Astrocyte (in vitro differentiated cells and primary cell): ENCODE measurements at regions not wholly inside any gene's neighbourhood (a gene's known extent, or its start where the extent isn't known, plus 50 kb on each side); places are given as distances from the start of the nearest gene placed in this dataset.

Experiments used
- DNase-seq: peaks from one replicate; pipeline ENCODE4 v3.0.0-alpha.2; 2010; ENCODE audit warnings: low read depth
- FAIRE-seq: peaks from 2 replicates; lab custom pipeline; 2011; peaks lifted over from hg19 to GRCh38; lab: Jason Lieb, UNC
- H2AFZ ChIP-seq: 2 replicates; pipeline ENCODE4 v1.6.0; 2012; ENCODE audit warnings: low read depth, low read length, inconsistent platforms
- H3K27ac ChIP-seq: 2 replicates; pipeline ENCODE4 v1.5.1; 2011; ENCODE audit warnings: low read depth, low read length, inconsistent platforms
- H3K27me3 ChIP-seq: 2 replicates; pipeline ENCODE4 v1.6.0; 2011; ENCODE audit warnings: low read length, inconsistent platforms; ENCODE audit not compliant: insufficient read depth
- H3K36me3 ChIP-seq: 2 replicates; pipeline ENCODE4 v1.5.1; 2011; ENCODE audit warnings: low read length, inconsistent platforms; ENCODE audit not compliant: insufficient read depth
- H3K4me1 ChIP-seq: 2 replicates; pipeline ENCODE4 v1.5.1; 2011; ENCODE audit warnings: low read length, inconsistent platforms; ENCODE audit not compliant: insufficient read depth
- H3K4me2 ChIP-seq: 2 replicates; pipeline ENCODE4 v1.6.0; 2012; ENCODE audit warnings: low read length, inconsistent platforms
- H3K4me3 ChIP-seq: 2 replicates; pipeline ENCODE4 v1.5.1; 2011; ENCODE audit warnings: low read depth, mild to moderate bottlenecking, low read length, inconsistent platforms; ENCODE audit not compliant: insufficient read depth
- H3K79me2 ChIP-seq: 2 replicates; pipeline ENCODE4 v1.6.0; 2012; ENCODE audit warnings: mild to moderate bottlenecking, low read length, inconsistent platforms; ENCODE audit not compliant: insufficient read depth
- H3K9ac ChIP-seq: 2 replicates; pipeline ENCODE4 v1.6.0; 2012; ENCODE audit warnings: mild to moderate bottlenecking, low read length, inconsistent platforms
- H3K9me3 ChIP-seq: 2 replicates; pipeline ENCODE4 v1.5.1; 2012; ENCODE audit warnings: low read depth, mild to moderate bottlenecking, low read length, inconsistent platforms; ENCODE audit not compliant: insufficient read depth
- H4K20me1 ChIP-seq: 2 replicates; pipeline ENCODE4 v1.6.0; 2012; ENCODE audit warnings: low read length, inconsistent platforms; ENCODE audit not compliant: insufficient read depth
- H3K27ac Mint-ChIP-seq: one replicate; pipeline ENCODE4 v1.8.0; 2021; ENCODE audit warnings: mild to moderate bottlenecking, mixed read lengths; ENCODE audit not compliant: unreplicated experiment
- H3K27me3 Mint-ChIP-seq: one replicate; pipeline ENCODE4 v1.8.0; 2021; ENCODE audit warnings: low read depth, mixed read lengths; ENCODE audit not compliant: unreplicated experiment
- H3K36me3 Mint-ChIP-seq: one replicate; pipeline ENCODE4 v1.8.0; 2021; ENCODE audit warnings: low read depth, mixed read lengths; ENCODE audit not compliant: unreplicated experiment
- H3K4me1 Mint-ChIP-seq: one replicate; pipeline ENCODE4 v1.8.0; 2021; ENCODE audit warnings: low read depth, mixed read lengths; ENCODE audit not compliant: unreplicated experiment
- H3K4me3 Mint-ChIP-seq: one replicate; pipeline ENCODE4 v1.8.0; 2021; ENCODE audit warnings: mild to moderate bottlenecking, moderate library complexity, mixed read lengths; ENCODE audit not compliant: unreplicated experiment
- H3K9me3 Mint-ChIP-seq: one replicate; pipeline ENCODE4 v1.8.0; 2021; ENCODE audit warnings: mild to moderate bottlenecking, mixed read lengths; ENCODE audit not compliant: unreplicated experiment
- EZH2 ChIP-seq: IDR thresholded peaks from 2 replicates; pipeline ENCODE4 v1.6.1; 2012; ENCODE audit warnings: mild to moderate bottlenecking, low read length, inconsistent platforms; ENCODE audit not compliant: insufficient read depth
- TF ChIP-seq, protein P1 (sequence below): IDR thresholded peaks from 2 replicates; pipeline ENCODE4 v1.5.1; 2011; ENCODE audit warnings: low read depth, mild to moderate bottlenecking, inconsistent platforms, low read length, moderate library complexity; ENCODE audit not compliant: insufficient read depth

- no peaks in the 10 kb centered on the region for H3K4me1 Mint-ChIP-seq
- no peaks in the 10 kb centered on the region for H3K9me3 ChIP-seq
- H3K36me3 Mint-ChIP-seq: no peaks in the 10 kb centered on the region
- H2AFZ ChIP-seq: no peak overlapping the region
- no peak overlapping the region for H3K27ac Mint-ChIP-seq
- no peaks in the 10 kb centered on the region for H3K9me3 Mint-ChIP-seq
- no peaks in the 10 kb centered on the region for H3K36me3 ChIP-seq
- no peak overlapping the region for H3K27ac ChIP-seq
- no peaks in the 10 kb centered on the region for H4K20me1 ChIP-seq
- H3K4me3 Mint-ChIP-seq: no peak overlapping the region
- TF ChIP-seq, protein P1, sequence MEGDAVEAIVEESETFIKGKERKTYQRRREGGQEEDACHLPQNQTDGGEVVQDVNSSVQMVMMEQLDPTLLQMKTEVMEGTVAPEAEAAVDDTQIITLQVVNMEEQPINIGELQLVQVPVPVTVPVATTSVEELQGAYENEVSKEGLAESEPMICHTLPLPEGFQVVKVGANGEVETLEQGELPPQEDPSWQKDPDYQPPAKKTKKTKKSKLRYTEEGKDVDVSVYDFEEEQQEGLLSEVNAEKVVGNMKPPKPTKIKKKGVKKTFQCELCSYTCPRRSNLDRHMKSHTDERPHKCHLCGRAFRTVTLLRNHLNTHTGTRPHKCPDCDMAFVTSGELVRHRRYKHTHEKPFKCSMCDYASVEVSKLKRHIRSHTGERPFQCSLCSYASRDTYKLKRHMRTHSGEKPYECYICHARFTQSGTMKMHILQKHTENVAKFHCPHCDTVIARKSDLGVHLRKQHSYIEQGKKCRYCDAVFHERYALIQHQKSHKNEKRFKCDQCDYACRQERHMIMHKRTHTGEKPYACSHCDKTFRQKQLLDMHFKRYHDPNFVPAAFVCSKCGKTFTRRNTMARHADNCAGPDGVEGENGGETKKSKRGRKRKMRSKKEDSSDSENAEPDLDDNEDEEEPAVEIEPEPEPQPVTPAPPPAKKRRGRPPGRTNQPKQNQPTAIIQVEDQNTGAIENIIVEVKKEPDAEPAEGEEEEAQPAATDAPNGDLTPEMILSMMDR: no peak
- TF ChIP-seq EZH2: no peak
- no peaks in the 10 kb centered on the region for H3K79me2 ChIP-seq
- no peaks in the 10 kb centered on the region for H3K4me1 ChIP-seq
- no peak for FAIRE-seq
- H3K27me3 Mint-ChIP-seq: peaks cover 2% of the 10 kb centered on the region
- H3K4me2 ChIP-seq: no peak overlapping the region
- no peaks in the 10 kb centered on the region for H3K27me3 ChIP-seq
- no peak for DNase-seq
- H3K9ac ChIP-seq: no peak overlapping the region
- no peak overlapping the region for H3K4me3 ChIP-seq
Observed at GRCh38 chr1:99407018-99407417, 142.7 kb downstream of the PLPPR4 start.

GRCh38 chr1:99424087-99424486 is 159.8 kb downstream of the PLPPR4 start:
- Histone ChIP-seq H3K27ac (no peak overlapping the region), H3K4me1 (no peaks in the 10 kb centered on the region), H3K36me3 (no peaks in the 10 kb centered on the region), H3K79me2 (no peaks in the 10 kb centered on the region), H3K9ac (no peak overlapping the region), H3K27me3 (no peaks in the 10 kb centered on the region), H3K4me2 (no peak overlapping the region), H3K4me3 (no peak overlapping the region), H3K9me3 (no peaks in the 10 kb centered on the region), H2AFZ (no peak overlapping the region), H4K20me1 (no peaks in the 10 kb centered on the region)
- no peaks in the 10 kb centered on the region for H3K36me3 Mint-ChIP-seq
- no peak overlapping the region for H3K27ac Mint-ChIP-seq
- H3K27me3 Mint-ChIP-seq: no peaks in the 10 kb centered on the region
- no peaks in the 10 kb centered on the region for H3K4me1 Mint-ChIP-seq
- no peak for DNase-seq
- no peak for FAIRE-seq
- peaks cover 2% of the 10 kb centered on the region for H3K9me3 Mint-ChIP-seq
- TF ChIP-seq, protein P1: no peak
- H3K4me3 Mint-ChIP-seq: no peak overlapping the region

DNA sequence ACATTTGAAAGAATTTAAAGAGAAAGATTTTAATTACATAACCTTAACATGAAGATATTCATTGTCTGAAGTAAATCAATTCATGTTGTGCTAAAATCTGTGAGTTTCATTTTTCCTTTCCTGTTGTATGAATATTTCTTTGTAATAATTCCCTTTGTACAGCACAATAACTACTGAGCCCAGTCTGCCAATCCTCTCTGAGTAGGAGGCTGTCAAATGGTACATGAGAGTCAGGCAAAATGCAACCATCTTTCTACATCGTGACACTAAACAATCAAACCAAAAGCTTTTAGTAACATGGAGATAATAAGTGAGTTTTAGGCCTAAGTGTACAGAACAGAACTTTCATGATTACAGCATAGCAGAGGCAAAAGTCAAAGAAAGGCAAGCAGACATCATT is 165.5 kb downstream of the PLPPR4 start:
- Histone ChIP-seq H2AFZ (no peak overlapping the region), H3K36me3 (no peaks in the 10 kb centered on the region), H3K9me3 (no peaks in the 10 kb centered on the region), H3K4me3 (no peak overlapping the region), H3K9ac (no peak overlapping the region), H3K4me1 (no peaks in the 10 kb centered on the region), H4K20me1 (no peaks in the 10 kb centered on the region), H3K27ac (no peak overlapping the region), H3K79me2 (no peaks in the 10 kb centered on the region), H3K4me2 (no peak overlapping the region), H3K27me3 (no peaks in the 10 kb centered on the region)
- no peak overlapping the region for H3K27ac Mint-ChIP-seq
- H3K27me3 Mint-ChIP-seq: no peaks in the 10 kb centered on the region
- TF ChIP-seq EZH2: no peak
- TF ChIP-seq, protein P1: no peak
- no peaks in the 10 kb centered on the region for H3K36me3 Mint-ChIP-seq
- peaks cover 3% of the 10 kb centered on the region for H3K9me3 Mint-ChIP-seq
- H3K4me1 Mint-ChIP-seq: no peaks in the 10 kb centered on the region
- DNase-seq (no peak), FAIRE-seq (no peak)
- no peak overlapping the region for H3K4me3 Mint-ChIP-seq
